PC-9 (cell line): ENCODE measurements at regions not wholly inside any gene's neighbourhood (a gene's known extent, or its start where the extent isn't known, plus 50 kb on each side); places are given as distances from the start of the nearest gene placed in this dataset.
"Not testable (repeated sequence)": the region's sequence is repeated elsewhere in the genome, so short reads cannot be mapped to it uniquely, and the experiment has no call there.

Experiments
- EZH2 ChIP-seq: fragments of 200-600 bp; sonication (generic); IDR thresholded peaks from 2 replicates; pipeline ENCODE4 v1.8.0; 2017; ENCODE audit warnings: antibody characterized with exemption, low read depth
- TF ChIP-seq, protein P1 (sequence below): fragments of 200-600 bp; sonication (generic); conservative IDR thresholded peaks from 2 replicates; pipeline ENCODE4 v1.6.1; 2017; ENCODE audit warnings: mixed run types, antibody characterized with exemption, mild to moderate bottlenecking, moderate library complexity

DNA sequence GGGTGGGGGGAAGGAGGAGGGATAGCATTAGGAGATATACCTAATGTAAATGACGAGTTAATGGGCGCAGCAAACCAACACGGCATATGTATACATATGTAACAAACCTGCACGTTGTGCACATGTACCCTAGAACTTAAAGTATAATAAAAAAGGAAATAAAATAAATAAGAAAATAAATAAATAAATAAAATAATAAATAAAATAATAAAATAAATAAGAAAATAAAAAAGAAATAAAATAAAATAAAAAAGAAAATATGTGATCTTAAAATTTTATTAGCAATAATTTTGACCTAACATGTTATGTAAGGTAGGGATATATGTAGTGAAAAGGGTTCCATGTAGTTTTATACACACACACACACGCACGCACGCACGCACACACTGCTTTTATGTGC is 195.5 kb upstream of the PLPPR1 start:
- TF ChIP-seq, protein P1, sequence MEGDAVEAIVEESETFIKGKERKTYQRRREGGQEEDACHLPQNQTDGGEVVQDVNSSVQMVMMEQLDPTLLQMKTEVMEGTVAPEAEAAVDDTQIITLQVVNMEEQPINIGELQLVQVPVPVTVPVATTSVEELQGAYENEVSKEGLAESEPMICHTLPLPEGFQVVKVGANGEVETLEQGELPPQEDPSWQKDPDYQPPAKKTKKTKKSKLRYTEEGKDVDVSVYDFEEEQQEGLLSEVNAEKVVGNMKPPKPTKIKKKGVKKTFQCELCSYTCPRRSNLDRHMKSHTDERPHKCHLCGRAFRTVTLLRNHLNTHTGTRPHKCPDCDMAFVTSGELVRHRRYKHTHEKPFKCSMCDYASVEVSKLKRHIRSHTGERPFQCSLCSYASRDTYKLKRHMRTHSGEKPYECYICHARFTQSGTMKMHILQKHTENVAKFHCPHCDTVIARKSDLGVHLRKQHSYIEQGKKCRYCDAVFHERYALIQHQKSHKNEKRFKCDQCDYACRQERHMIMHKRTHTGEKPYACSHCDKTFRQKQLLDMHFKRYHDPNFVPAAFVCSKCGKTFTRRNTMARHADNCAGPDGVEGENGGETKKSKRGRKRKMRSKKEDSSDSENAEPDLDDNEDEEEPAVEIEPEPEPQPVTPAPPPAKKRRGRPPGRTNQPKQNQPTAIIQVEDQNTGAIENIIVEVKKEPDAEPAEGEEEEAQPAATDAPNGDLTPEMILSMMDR: not testable (repeated sequence)
- not testable (repeated sequence) for TF ChIP-seq EZH2
